HepG2 (cell line): ENCODE measurements at regions not wholly inside any gene's neighbourhood (a gene's known extent, or its start where the extent isn't known, plus 50 kb on each side); places are given as distances from the start of the nearest gene placed in this dataset.

Experiments
- HCFC1 ChIP-seq: fragments of 150-350 bp; IDR thresholded peaks from 2 replicates; pipeline ENCODE4 v1.6.1; 2014; ENCODE audit warnings: low read depth, low read length
- MED13 ChIP-seq: sonication (generic); formaldehyde crosslinking; IDR thresholded peaks from 2 replicates; pipeline ENCODE4 v1.5.0; 2020; ENCODE audit warnings: missing genetic modification reagents
- MXD4 ChIP-seq: IDR thresholded peaks from 2 replicates; pipeline ENCODE4 v1.6.1; 2016; ENCODE audit warnings: mild to moderate bottlenecking, missing biosample characterization, missing genetic modification reagents
- RFX5 ChIP-seq: IDR thresholded peaks from 2 replicates; pipeline ENCODE4 v1.6.1; 2011; ENCODE audit warnings: low read depth, low read length, improper control_type of control experiment
- SP1 ChIP-seq, 2 experiments: fragments of 450-650 bp in 1 of 2; sonication (generic) in 1 of 2; formaldehyde crosslinking in 1 of 2; IDR thresholded peaks; 2 replicates each; pipeline versions ENCODE4 v1.4.0 to v1.6.1; 2016 to 2020; ENCODE audit warnings: missing genetic modification reagents in 1 of 2
- TF ChIP-seq, protein P1 (sequence below): sonication (generic); formaldehyde crosslinking; IDR thresholded peaks from 2 replicates; pipeline ENCODE4 v1.5.0; 2020; ENCODE audit warnings: mild to moderate bottlenecking, missing genetic modification reagents, moderate library complexity
- TF ChIP-seq, protein P2 (sequence below), 2 experiments: sonication (generic) in 1 of 2; formaldehyde crosslinking in 1 of 2; IDR thresholded peaks; 2 replicates each; pipeline versions ENCODE4 v1.5.1 to v1.6.1; 2011 to 2020; ENCODE audit warnings: borderline replicate concordance in 1 of 2, low read depth in 1 of 2, low read length in 1 of 2, mild to moderate bottlenecking in 1 of 2, missing genetic modification reagents in 1 of 2, moderate library complexity in 1 of 2

DNA sequence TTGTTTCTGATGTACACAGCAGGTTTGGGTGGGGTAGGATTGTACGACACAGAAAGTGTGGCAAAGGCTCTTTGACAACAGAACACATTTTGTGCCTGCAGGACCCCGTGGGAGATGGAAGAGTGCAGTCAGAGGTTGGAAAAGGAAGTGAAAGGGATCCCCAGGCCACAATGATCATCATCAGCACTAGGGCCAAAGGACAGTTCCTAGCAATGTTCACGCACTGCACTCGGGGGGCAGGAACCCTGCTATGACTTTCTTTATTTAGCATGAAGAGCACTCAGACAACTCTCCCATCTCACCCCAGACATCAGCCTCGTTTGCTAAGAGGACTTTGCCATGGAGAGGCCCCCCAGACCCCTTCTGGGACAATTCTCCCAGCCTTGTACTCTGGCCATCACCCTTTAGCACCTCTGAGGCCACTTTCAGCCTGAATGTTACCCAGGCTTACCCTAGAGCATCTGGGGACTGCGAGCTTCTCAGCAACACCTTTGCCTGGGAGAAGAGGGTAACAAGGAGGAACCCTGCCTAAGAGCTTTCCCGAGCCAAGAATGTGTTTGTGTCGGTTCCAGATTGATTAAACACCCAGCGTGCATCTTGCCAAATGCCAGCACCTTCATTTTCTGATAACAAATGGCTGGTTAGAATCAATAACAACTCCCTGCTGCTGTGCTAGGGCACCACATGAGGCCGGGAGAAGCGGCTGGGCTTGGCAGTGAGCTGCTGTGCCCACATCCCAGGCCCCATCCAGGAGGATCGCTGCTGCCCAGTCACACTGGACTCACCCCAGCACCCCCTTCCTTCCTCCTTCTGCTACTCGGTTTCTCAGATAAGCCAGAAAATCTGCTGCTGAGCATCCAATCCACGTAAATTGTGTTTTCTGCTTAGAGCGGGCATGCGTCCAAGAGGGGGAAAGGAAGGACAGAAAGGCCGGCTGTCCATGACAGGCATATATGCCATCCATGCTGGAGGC is 633.1 kb downstream of the AJAP1 start:
- TF ChIP-seq, protein P1, sequence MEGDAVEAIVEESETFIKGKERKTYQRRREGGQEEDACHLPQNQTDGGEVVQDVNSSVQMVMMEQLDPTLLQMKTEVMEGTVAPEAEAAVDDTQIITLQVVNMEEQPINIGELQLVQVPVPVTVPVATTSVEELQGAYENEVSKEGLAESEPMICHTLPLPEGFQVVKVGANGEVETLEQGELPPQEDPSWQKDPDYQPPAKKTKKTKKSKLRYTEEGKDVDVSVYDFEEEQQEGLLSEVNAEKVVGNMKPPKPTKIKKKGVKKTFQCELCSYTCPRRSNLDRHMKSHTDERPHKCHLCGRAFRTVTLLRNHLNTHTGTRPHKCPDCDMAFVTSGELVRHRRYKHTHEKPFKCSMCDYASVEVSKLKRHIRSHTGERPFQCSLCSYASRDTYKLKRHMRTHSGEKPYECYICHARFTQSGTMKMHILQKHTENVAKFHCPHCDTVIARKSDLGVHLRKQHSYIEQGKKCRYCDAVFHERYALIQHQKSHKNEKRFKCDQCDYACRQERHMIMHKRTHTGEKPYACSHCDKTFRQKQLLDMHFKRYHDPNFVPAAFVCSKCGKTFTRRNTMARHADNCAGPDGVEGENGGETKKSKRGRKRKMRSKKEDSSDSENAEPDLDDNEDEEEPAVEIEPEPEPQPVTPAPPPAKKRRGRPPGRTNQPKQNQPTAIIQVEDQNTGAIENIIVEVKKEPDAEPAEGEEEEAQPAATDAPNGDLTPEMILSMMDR (CRISPR knock-in tag), result no peak
- TF ChIP-seq MED13 (CRISPR knock-in tag) (no peak), RFX5 (no peak), MXD4 (CRISPR knock-in tag) (no peak), HCFC1 (no peak), SP1 (IDR thresholded peaks at IDR 0.05) (no peak), SP1 (CRISPR knock-in tag; IDR thresholded peaks at IDR 0.05) (no peak)
- TF ChIP-seq, protein P2, sequence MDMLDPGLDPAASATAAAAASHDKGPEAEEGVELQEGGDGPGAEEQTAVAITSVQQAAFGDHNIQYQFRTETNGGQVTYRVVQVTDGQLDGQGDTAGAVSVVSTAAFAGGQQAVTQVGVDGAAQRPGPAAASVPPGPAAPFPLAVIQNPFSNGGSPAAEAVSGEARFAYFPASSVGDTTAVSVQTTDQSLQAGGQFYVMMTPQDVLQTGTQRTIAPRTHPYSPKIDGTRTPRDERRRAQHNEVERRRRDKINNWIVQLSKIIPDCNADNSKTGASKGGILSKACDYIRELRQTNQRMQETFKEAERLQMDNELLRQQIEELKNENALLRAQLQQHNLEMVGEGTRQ (IDR thresholded peaks at IDR 0.05; ENCODE audit: low read depth, low read length), result no peak
- TF ChIP-seq, protein P2 (CRISPR knock-in tag; IDR thresholded peaks at IDR 0.05; ENCODE audit: borderline replicate concordance), result no peak
